H1 (cell line): ENCODE measurements at regions not wholly inside any gene's neighbourhood (a gene's known extent, or its start where the extent isn't known, plus 50 kb on each side); places are given as distances from the start of the nearest gene placed in this dataset.

ENCODE experiments used
- CTCF ChIA-PET: fragments of 300-600 bp; sonication (Branson Sonifier 250); formaldehyde crosslinking; loops from one replicate; lab custom pipeline; 2021; ENCODE audit not compliant: partially characterized antibody; lab: Charles Lee
- POLR2A ChIA-PET: fragments of 300-600 bp; sonication (Branson Sonifier 250); formaldehyde crosslinking; loops from one replicate; lab custom pipeline; 2021; ENCODE audit warnings: inconsistent platforms; ENCODE audit not compliant: partially characterized antibody; lab: Charles Lee
- DNase-seq, 2 experiments: peaks; one replicate each; pipeline versions ENCODE4 v3.0.0 to v3.0.0-alpha.2; 2010 to 2022; ENCODE audit warnings: low spot score in 2 of 2, low read depth in 1 of 2, mixed read lengths in 1 of 2
- FAIRE-seq: peaks from 2 replicates; lab custom pipeline; 2011; peaks lifted over from hg19 to GRCh38; lab: Jason Lieb, UNC
- H2AFZ ChIP-seq: 2 replicates; pipeline ENCODE4 v1.8.1; 2012; ENCODE audit warnings: low read length, inconsistent platforms
- H2AK5ac ChIP-seq: 2 replicates; pipeline ENCODE4 v1.6.1; 2013; ENCODE audit warnings: low read depth, low read length
- H2BK120ac ChIP-seq: replicated peaks from 2 replicates; pipeline ENCODE3; 2013; ENCODE audit warnings: low read depth, low read length, inconsistent platforms
- H2BK12ac ChIP-seq: 2 replicates; pipeline ENCODE4 v1.6.1; 2013; ENCODE audit warnings: low read depth, low read length
- H2BK15ac ChIP-seq: 2 replicates; pipeline ENCODE4 v1.6.1; 2013; ENCODE audit warnings: low read length
- H2BK20ac ChIP-seq: 2 replicates; pipeline ENCODE4 v1.6.1; 2013; ENCODE audit warnings: low read length
- H2BK5ac ChIP-seq: 2 replicates; pipeline ENCODE4 v1.6.1; 2013; ENCODE audit warnings: low read depth, low read length
- H3K14ac ChIP-seq: 2 replicates; pipeline ENCODE4 v1.6.1; 2013; ENCODE audit warnings: inconsistent platforms; ENCODE audit not compliant: insufficient read length
- H3K18ac ChIP-seq: 2 replicates; pipeline ENCODE4 v1.6.1; 2013; ENCODE audit warnings: low read length; ENCODE audit errors: extremely low read depth
- H3K23ac ChIP-seq: 2 replicates; pipeline ENCODE4 v1.6.1; 2013; ENCODE audit warnings: inconsistent platforms; ENCODE audit not compliant: insufficient read length
- H3K23me2 ChIP-seq: 2 replicates; pipeline ENCODE4 v1.6.1; 2013; ENCODE audit warnings: low read depth, low read length
- H3K27ac ChIP-seq: 2 replicates; pipeline ENCODE4 v1.6.1; 2011; ENCODE audit warnings: low read depth, low read length, inconsistent platforms
- H3K27me3 ChIP-seq, 4 experiments: replicated peaks in 1 of 4; 1 replicate in 1 of 4; 2 replicates in 3 of 4; pipeline versions ENCODE4 v1.6.1 to v1.8.1; 2011 to 2013; ENCODE audit warnings: low read length in 3 of 4, mild to moderate bottlenecking in 3 of 4, inconsistent platforms in 2 of 4, mixed read lengths in 2 of 4, moderate library complexity in 1 of 4; ENCODE audit not compliant: control insufficient read depth in 3 of 4, insufficient read depth in 3 of 4; ENCODE audit errors: extremely low read depth in 1 of 4
- H3K36me3 ChIP-seq, 4 experiments: 2 replicates each; pipeline versions ENCODE4 v1.6.1 to v1.8.1; 2011 to 2013; ENCODE audit warnings: mild to moderate bottlenecking in 4 of 4, low read length in 3 of 4, moderate library complexity in 2 of 4, control low read depth in 1 of 4, inconsistent platforms in 1 of 4; ENCODE audit not compliant: insufficient read depth in 4 of 4, control insufficient read depth in 2 of 4
- H3K4ac ChIP-seq: replicated peaks from 2 replicates; pipeline ENCODE3; 2013; ENCODE audit warnings: low read length, low read depth, mixed read lengths, inconsistent platforms; ENCODE audit not compliant: insufficient read length
- H3K4me1 ChIP-seq, 4 experiments: replicated peaks in 1 of 4; 1 replicate in 1 of 4; 2 replicates in 3 of 4; pipeline versions ENCODE4 v1.6.1 to v1.8.1; 2011 to 2013; ENCODE audit warnings: low read length in 3 of 4, inconsistent platforms in 2 of 4, mixed read lengths in 1 of 4; ENCODE audit not compliant: insufficient read depth in 4 of 4, control insufficient read depth in 3 of 4
- H3K4me2 ChIP-seq, 2 experiments: 2 replicates each; pipeline versions ENCODE4 v1.6.1 to v1.8.1; 2011 to 2013; ENCODE audit warnings: low read depth in 2 of 2, low read length in 2 of 2, control low read depth in 1 of 2, inconsistent platforms in 1 of 2, mild to moderate bottlenecking in 1 of 2; ENCODE audit not compliant: insufficient read depth in 1 of 2
- H3K4me3 ChIP-seq, 4 experiments: fragments of 200-600, 300-600 bp in 1 of 4; sonication (generic), shearing (Covaris generic), sonication (Bioruptor Twin) in 1 of 4; 2 replicates each; pipeline versions ENCODE4 v1.5.1 to v1.8.1; 2011 to 2016; ENCODE audit warnings: low read length in 4 of 4, low read depth in 3 of 4, control low read depth in 2 of 4, inconsistent platforms in 2 of 4, mild to moderate bottlenecking in 2 of 4, mixed read lengths in 1 of 4, moderate library complexity in 1 of 4; ENCODE audit not compliant: insufficient read depth in 2 of 4; ENCODE audit errors: extremely low read depth in 1 of 4
- H3K56ac ChIP-seq: replicated peaks from 2 replicates; pipeline ENCODE3; 2013; ENCODE audit warnings: low read depth, mild to moderate bottlenecking, mixed read lengths, low read length, inconsistent platforms; ENCODE audit not compliant: insufficient read length
- H3K79me1 ChIP-seq: 2 replicates; pipeline ENCODE4 v1.6.1; 2013; ENCODE audit warnings: low read depth, low read length, control low read depth
- H3K79me2 ChIP-seq, 2 experiments: 2 replicates each; pipeline versions ENCODE4 v1.6.1 to v1.8.1; 2012 to 2013; ENCODE audit warnings: low read length in 2 of 2, mild to moderate bottlenecking in 2 of 2, inconsistent platforms in 1 of 2; ENCODE audit not compliant: insufficient read depth in 2 of 2, control insufficient read depth in 1 of 2
- H3K9ac ChIP-seq, 4 experiments: replicated peaks in 1 of 4; 1 replicate in 1 of 4; 2 replicates in 3 of 4; pipeline versions ENCODE4 v1.6.1 to v1.8.1; 2011 to 2013; ENCODE audit warnings: low read depth in 3 of 4, low read length in 3 of 4, control low read depth in 2 of 4, mild to moderate bottlenecking in 2 of 4, moderate library complexity in 2 of 4, inconsistent platforms in 1 of 4; ENCODE audit errors: extremely low read depth in 1 of 4
- H3K9me3 ChIP-seq, 2 experiments: 2 replicates each; pipeline versions ENCODE4 v1.6.1 to v1.8.1; 2012 to 2013; ENCODE audit warnings: mild to moderate bottlenecking in 2 of 2, moderate library complexity in 2 of 2, control low read depth in 1 of 2, inconsistent platforms in 1 of 2, low read depth in 1 of 2, low read length in 1 of 2, mixed read lengths in 1 of 2; ENCODE audit not compliant: insufficient read depth in 2 of 2
- H4K20me1 ChIP-seq, 2 experiments: replicated peaks in 1 of 2; 2 replicates each; pipeline versions ENCODE3 to v1.8.1; 2011 to 2013; ENCODE audit warnings: inconsistent platforms in 2 of 2, low read length in 2 of 2, mild to moderate bottlenecking in 1 of 2; ENCODE audit not compliant: insufficient read depth in 2 of 2, control insufficient read depth in 1 of 2
- H4K5ac ChIP-seq: 2 replicates; pipeline ENCODE4 v1.6.1; 2013; ENCODE audit warnings: low read length, low read depth, mixed read lengths, inconsistent platforms; ENCODE audit not compliant: insufficient read length
- H4K8ac ChIP-seq: 2 replicates; pipeline ENCODE4 v1.8.0; 2013; ENCODE audit warnings: mild to moderate bottlenecking, moderate library complexity, low read length, inconsistent platforms; ENCODE audit not compliant: insufficient read depth; ENCODE audit errors: extremely low read depth
- H4K91ac ChIP-seq: replicated peaks from 2 replicates; pipeline ENCODE3; 2013; ENCODE audit warnings: low read length, mixed read lengths, inconsistent platforms; ENCODE audit not compliant: insufficient read length
- BCL11A ChIP-seq, 2 experiments: IDR thresholded peaks; one replicate each; pipeline ENCODE4 v1.6.1; 2011; ENCODE audit warnings: low read depth in 2 of 2, low read length in 2 of 2, mild to moderate bottlenecking in 2 of 2
- GABPA ChIP-seq: IDR thresholded peaks from 2 replicates; pipeline ENCODE4 v1.6.1; 2011; ENCODE audit warnings: mild to moderate bottlenecking, low read length, moderate library complexity, borderline replicate concordance; ENCODE audit not compliant: insufficient read depth
- HDAC6 ChIP-seq: IDR thresholded peaks from one replicate; pipeline ENCODE4 v1.7.1; 2012; ENCODE audit warnings: low read depth, mild to moderate bottlenecking, inconsistent platforms, low read length, moderate library complexity
- NANOG ChIP-seq: IDR thresholded peaks from 2 replicates; pipeline ENCODE4 v1.6.1; 2011; ENCODE audit warnings: low read length, low read depth, mild to moderate bottlenecking, inconsistent platforms; ENCODE audit not compliant: insufficient read depth, poor library complexity, severe bottlenecking
- POLR2AphosphoS5 ChIP-seq: IDR thresholded peaks from 2 replicates; pipeline ENCODE4 v1.6.1; 2011; ENCODE audit warnings: low read depth, low read length
- POU5F1 ChIP-seq: IDR thresholded peaks from 2 replicates; pipeline ENCODE4 v1.6.1; 2011; ENCODE audit warnings: low read depth, mild to moderate bottlenecking, low read length, moderate library complexity
- RFX5 ChIP-seq: IDR thresholded peaks from 2 replicates; pipeline ENCODE4 v1.6.1; 2011; ENCODE audit warnings: low read depth, low read length, improper control_type of control experiment, borderline replicate concordance
- SIN3A ChIP-seq, 2 experiments: IDR thresholded peaks in 1 of 2; conservative IDR thresholded peaks in 1 of 2; 2 replicates each; pipeline ENCODE4 v1.6.1; 2011 to 2012; ENCODE audit warnings: low read length in 2 of 2, improper control_type of control experiment in 1 of 2, low read depth in 1 of 2, mild to moderate bottlenecking in 1 of 2
- SP2 ChIP-seq: IDR thresholded peaks from 2 replicates; pipeline ENCODE4 v1.6.1; 2012; ENCODE audit warnings: mild to moderate bottlenecking, low read length, inconsistent platforms
- SRF ChIP-seq: IDR thresholded peaks from 2 replicates; pipeline ENCODE4 v1.6.1; 2011; ENCODE audit warnings: mild to moderate bottlenecking, low read depth, low read length, moderate library complexity
- TBP ChIP-seq: IDR thresholded peaks from 2 replicates; pipeline ENCODE4 v1.6.1; 2011; ENCODE audit warnings: low read depth, low read length, improper control_type of control experiment
- WGBS, 2 experiments: shearing (Covaris generic) in 1 of 2; methylation state at CpG; one replicate each; pipeline versions ENCODE4 v1.1.6 to v1.1.7; 2013 to 2015; ENCODE audit warnings: low lambda C conversion rate in 2 of 2, mixed read lengths in 2 of 2, inconsistent platforms in 1 of 2, low coverage in 1 of 2, missing lambda C conversion rate in 1 of 2; ENCODE audit not compliant: insufficient replicate concordance in 2 of 2, insufficient coverage in 1 of 2, insufficient read length in 1 of 2; ENCODE audit errors: extremely low coverage in 1 of 2, missing lambda C conversion rate in 1 of 2; 5-methylcytosine and 5-hydroxymethylcytosine counted together
- TF ChIP-seq, protein P1 (sequence below): IDR thresholded peaks from 2 replicates; pipeline ENCODE4 v1.6.1; 2012; ENCODE audit warnings: inconsistent platforms

DNA sequence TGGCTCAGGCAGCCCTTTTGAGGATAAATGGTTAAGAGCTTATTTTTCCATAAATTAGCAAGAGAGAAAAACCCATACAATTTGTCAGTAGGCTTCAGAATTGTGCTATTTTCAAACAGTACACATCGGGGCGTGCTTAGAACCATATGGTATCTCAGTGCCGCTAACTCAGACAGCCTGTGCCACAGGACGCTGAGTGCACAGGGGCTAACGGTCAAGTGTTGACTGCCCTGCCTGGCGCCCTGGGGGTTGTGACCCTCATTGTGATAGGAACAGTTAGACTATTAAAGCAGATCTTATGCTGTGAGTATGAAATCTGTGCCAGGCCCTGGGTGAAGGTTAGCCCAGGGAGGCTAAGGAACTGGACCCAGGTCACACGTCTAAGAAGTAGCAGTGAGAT, 1519.7 kb downstream of the BRD1 start:
- H4K20me1 ChIP-seq = no peaks in the 10 kb centered on the region
- H4K91ac ChIP-seq = peak overlapping the region; percentile 52
- H3K9ac ChIP-seq = no peak overlapping the region
- no peak overlapping the region for H2AFZ ChIP-seq
- H3K23ac ChIP-seq = no peak overlapping the region
- no peaks in the 10 kb centered on the region; a peak in 1 of 4 replicates for H3K9me3 ChIP-seq
- no peak for TF ChIP-seq SP2
- TF ChIP-seq BCL11A (IDR thresholded peaks at IDR 0.05; ENCODE audit: low read depth in 2 of 2, low read length in 2 of 2) = no peak
- no peak for TF ChIP-seq NANOG
- TF ChIP-seq TBP = no peak
- no peak for TF ChIP-seq POU5F1
- TF ChIP-seq HDAC6 = no peak
- no peak for TF ChIP-seq SIN3A (conservative IDR thresholded peaks at IDR 0.05 in 1 of 2, IDR thresholded peaks at IDR 0.05 in 1 of 2; ENCODE audit: low read depth in 1 of 2, low read length in 2 of 2)
- TF ChIP-seq GABPA = no peak
- TF ChIP-seq, protein P1, sequence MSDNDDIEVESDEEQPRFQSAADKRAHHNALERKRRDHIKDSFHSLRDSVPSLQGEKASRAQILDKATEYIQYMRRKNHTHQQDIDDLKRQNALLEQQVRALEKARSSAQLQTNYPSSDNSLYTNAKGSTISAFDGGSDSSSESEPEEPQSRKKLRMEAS = no peak
- TF ChIP-seq SRF = no peak
- TF ChIP-seq RFX5 = no peak
- TF ChIP-seq POLR2AphosphoS5 = no peak
- TF ChIP-seq, all 59 proteins: peak for 0
- no peak overlapping the region for H4K5ac ChIP-seq
- H3K4me1 ChIP-seq = no peaks in the 10 kb centered on the region; a peak in 2 of 7 replicates
- H3K79me1 ChIP-seq = no peaks in the 10 kb centered on the region
- no peak overlapping the region for H3K4me3 ChIP-seq
- H2BK5ac ChIP-seq = no peak overlapping the region
- DNase-seq (no peak), FAIRE-seq (no peak)
- no peak overlapping the region for H3K56ac ChIP-seq
- peak overlapping the region; percentile 6; the same call in 1 of the 2 replicates for H2BK15ac ChIP-seq
- H4K8ac ChIP-seq = no peak overlapping the region
- no peaks in the 10 kb centered on the region; the same call in 1 of the 2 replicates for H3K23me2 ChIP-seq
- H3K27me3 ChIP-seq = no peaks in the 10 kb centered on the region
- no peak overlapping the region for H2BK20ac ChIP-seq
- no peak overlapping the region for H2BK120ac ChIP-seq
- no peak overlapping the region for H3K18ac ChIP-seq
- H2AK5ac ChIP-seq = no peak overlapping the region
- H3K27ac ChIP-seq = no peak overlapping the region
- 89% methylated on average over 7 of the region's 7 CpGs; no CpG with 5 or more reads in 1 of the 2 experiments for WGBS, 2 experiments
- no peak overlapping the region for H3K14ac ChIP-seq
- no peaks in the 10 kb centered on the region for H3K36me3 ChIP-seq
- no peak overlapping the region for H3K4ac ChIP-seq
- H3K4me2 ChIP-seq = no peak overlapping the region
- POLR2A ChIA-PET = no interaction called here
- CTCF ChIA-PET = interaction anchor here (1.1 kb wide), 1 partner anchor 40 kb away, joined by 3 read pairs; no protein-coding TSS in a partner anchor
- H3K79me2 ChIP-seq = no peaks in the 10 kb centered on the region
- no peak overlapping the region for H2BK12ac ChIP-seq
